ENCODE measurements at regions not wholly inside any gene's neighbourhood (a gene's known extent, or its start where the extent isn't known, plus 50 kb on each side); places are given as distances from the start of the nearest gene placed in this dataset.

GRCh38 chr13:22336460-22336859 lies 665.6 kb downstream of the FGF9 start:
- H3K9me3 Mint-ChIP-seq (ENCODE audit: unreplicated experiment): peaks cover 4% of the 10 kb centered on the region

GRCh38 chr13:22357132-22357531 lies 686.3 kb downstream of the FGF9 start:
- no peaks in the 10 kb centered on the region for H3K27me3 Mint-ChIP-seq (ENCODE audit: unreplicated experiment)
- no peak overlapping the region for H3K4me3 Mint-ChIP-seq (ENCODE audit: unreplicated experiment)
- H3K4me1 Mint-ChIP-seq (ENCODE audit: low read depth, unreplicated experiment): no peaks in the 10 kb centered on the region
- H3K27ac Mint-ChIP-seq (ENCODE audit: unreplicated experiment): no peak overlapping the region
- no peak for TF ChIP-seq CTCF (IDR thresholded peaks at IDR 0.05; ENCODE audit: partially characterized antibody, unreplicated experiment)
- peaks cover 7% of the 10 kb centered on the region for H3K36me3 Mint-ChIP-seq (ENCODE audit: unreplicated experiment)
- H3K9me3 Mint-ChIP-seq (ENCODE audit: unreplicated experiment): no peaks in the 10 kb centered on the region
- no peak for DNase-seq

More at GRCh38 chr13:22336460-22336859, 665.6 kb downstream of the FGF9 start:
- peaks cover 1% of the 10 kb centered on the region for H3K27me3 Mint-ChIP-seq (ENCODE audit: unreplicated experiment)
- H3K27ac Mint-ChIP-seq (ENCODE audit: unreplicated experiment): no peak overlapping the region
- H3K4me1 Mint-ChIP-seq (ENCODE audit: low read depth, unreplicated experiment): peaks cover 3% of the 10 kb centered on the region
- H3K36me3 Mint-ChIP-seq (ENCODE audit: unreplicated experiment): peaks cover 6% of the 10 kb centered on the region
- DNase-seq: no peak
- TF ChIP-seq CTCF (IDR thresholded peaks at IDR 0.05; ENCODE audit: partially characterized antibody, unreplicated experiment): no peak
- no peak overlapping the region for H3K4me3 Mint-ChIP-seq (ENCODE audit: unreplicated experiment)

- Mint-ChIP-seq H3K36me3 (ENCODE audit: unreplicated experiment) (peaks cover 10% of the 10 kb centered on the region), H3K9me3 (ENCODE audit: unreplicated experiment) (no peaks in the 10 kb centered on the region), H3K27me3 (ENCODE audit: unreplicated experiment) (no peaks in the 10 kb centered on the region), H3K4me3 (ENCODE audit: unreplicated experiment) (no peak overlapping the region), H3K4me1 (ENCODE audit: low read depth, unreplicated experiment) (no peaks in the 10 kb centered on the region), H3K27ac (ENCODE audit: unreplicated experiment) (no peak overlapping the region)
- no peak for TF ChIP-seq CTCF (IDR thresholded peaks at IDR 0.05; ENCODE audit: partially characterized antibody, unreplicated experiment)
- no peak for DNase-seq
Observed at GRCh38 chr13:22369090-22369489, 698.2 kb downstream of the FGF9 start.

GRCh38 chr13:22369840-22370239 lies 699.0 kb downstream of the FGF9 start:
- Mint-ChIP-seq H3K4me3 (ENCODE audit: unreplicated experiment) (no peak overlapping the region), H3K27me3 (ENCODE audit: unreplicated experiment) (no peaks in the 10 kb centered on the region), H3K36me3 (ENCODE audit: unreplicated experiment) (peaks cover 10% of the 10 kb centered on the region), H3K4me1 (ENCODE audit: low read depth, unreplicated experiment) (no peaks in the 10 kb centered on the region), H3K9me3 (ENCODE audit: unreplicated experiment) (no peaks in the 10 kb centered on the region), H3K27ac (ENCODE audit: unreplicated experiment) (no peak overlapping the region)
- no peak for DNase-seq
- no peak for TF ChIP-seq CTCF (IDR thresholded peaks at IDR 0.05; ENCODE audit: partially characterized antibody, unreplicated experiment)

GRCh38 chr13:22372261-22372660 lies 701.4 kb downstream of the FGF9 start:
- Mint-ChIP-seq H3K36me3 (ENCODE audit: unreplicated experiment) (peaks cover 10% of the 10 kb centered on the region), H3K27ac (ENCODE audit: unreplicated experiment) (no peak overlapping the region), H3K9me3 (ENCODE audit: unreplicated experiment) (peaks cover 2% of the 10 kb centered on the region), H3K27me3 (ENCODE audit: unreplicated experiment) (no peaks in the 10 kb centered on the region), H3K4me1 (ENCODE audit: low read depth, unreplicated experiment) (no peaks in the 10 kb centered on the region), H3K4me3 (ENCODE audit: unreplicated experiment) (no peak overlapping the region)
- no peak for TF ChIP-seq CTCF (IDR thresholded peaks at IDR 0.05; ENCODE audit: partially characterized antibody, unreplicated experiment)
- no peak for DNase-seq

Data from glutamatergic neuron (in vitro differentiated cells).